Type B pancreatic cell (in vitro differentiated cells): ENCODE measurements at regions not wholly inside any gene's neighbourhood (a gene's known extent, or its start where the extent isn't known, plus 50 kb on each side); places are given as distances from the start of the nearest gene placed in this dataset.

ENCODE experiments used
- DNase-seq: peaks from one replicate; pipeline ENCODE4 v3.0.0; 2021; ENCODE audit warnings: mixed read lengths; ENCODE audit not compliant: unreplicated experiment; ENCODE audit errors: extremely low spot score
- H3K27ac Mint-ChIP-seq: 2 replicates; pipeline ENCODE4 v1.8.0; 2021; ENCODE audit warnings: mild to moderate bottlenecking, mixed read lengths
- H3K27me3 Mint-ChIP-seq: 2 replicates; pipeline ENCODE4 v1.8.0; 2021; ENCODE audit warnings: mixed read lengths
- H3K36me3 Mint-ChIP-seq: 2 replicates; pipeline ENCODE4 v1.8.0; 2021; ENCODE audit warnings: mixed read lengths
- H3K4me1 Mint-ChIP-seq: one replicate; pipeline ENCODE4 v1.8.0; 2021; ENCODE audit warnings: mixed read lengths; ENCODE audit not compliant: unreplicated experiment
- H3K4me3 Mint-ChIP-seq: 2 replicates; pipeline ENCODE4 v1.8.0; 2021; ENCODE audit warnings: mild to moderate bottlenecking, mixed read lengths
- H3K9me3 Mint-ChIP-seq: 2 replicates; pipeline ENCODE4 v1.8.0; 2021; ENCODE audit warnings: mixed read lengths
- CTCF ChIP-seq: fragments of 200-600 bp; sonication (generic); conservative IDR thresholded peaks from 2 replicates; pipeline ENCODE4 v1.5.0; 2021; ENCODE audit warnings: antibody characterized with exemption, mild to moderate bottlenecking

GRCh38 chr13:72303941-72304746 is 423.3 kb downstream of the MZT1 start:
- Mint-ChIP-seq H3K4me3 (no peak overlapping the region), H3K9me3 (no peaks in the 10 kb centered on the region), H3K27me3 (no peaks in the 10 kb centered on the region), H3K4me1 (no peaks in the 10 kb centered on the region), H3K27ac (no peak overlapping the region), H3K36me3 (no peaks in the 10 kb centered on the region)
- DNase-seq: no peak
- TF ChIP-seq CTCF: no peak

GRCh38 chr13:72296246-72296645 is 429.2 kb upstream of the DACH1 start:
- no peak for DNase-seq
- Mint-ChIP-seq H3K9me3 (no peaks in the 10 kb centered on the region), H3K4me3 (no peak overlapping the region), H3K36me3 (no peaks in the 10 kb centered on the region), H3K27ac (no peak overlapping the region), H3K4me1 (no peaks in the 10 kb centered on the region), H3K27me3 (no peaks in the 10 kb centered on the region)
- no peak for TF ChIP-seq CTCF

- Mint-ChIP-seq H3K27me3 (no peaks in the 10 kb centered on the region), H3K27ac (no peak overlapping the region)
These were observed 428.1 kb upstream of the DACH1 start for GRCh38 chr13:72295153-72295552.

GRCh38 chr13:72293206-72293605 is 426.2 kb upstream of the DACH1 start:
- no peak overlapping the region for H3K4me3 Mint-ChIP-seq
- H3K27me3 Mint-ChIP-seq: no peaks in the 10 kb centered on the region
- H3K36me3 Mint-ChIP-seq: no peaks in the 10 kb centered on the region
- no peak overlapping the region for H3K27ac Mint-ChIP-seq
- no peaks in the 10 kb centered on the region for H3K9me3 Mint-ChIP-seq
- no peak for DNase-seq
- no peaks in the 10 kb centered on the region for H3K4me1 Mint-ChIP-seq
- no peak for TF ChIP-seq CTCF

More at GRCh38 chr13:72295153-72295552, 428.1 kb upstream of the DACH1 start:
- TF ChIP-seq CTCF: no peak
- H3K4me3 Mint-ChIP-seq: no peak overlapping the region
- H3K36me3 Mint-ChIP-seq: no peaks in the 10 kb centered on the region
- no peak for DNase-seq
- H3K4me1 Mint-ChIP-seq: no peaks in the 10 kb centered on the region
- H3K9me3 Mint-ChIP-seq: no peaks in the 10 kb centered on the region

- TF ChIP-seq CTCF: no peak
- Mint-ChIP-seq H3K9me3 (peaks cover 3% of the 10 kb centered on the region), H3K36me3 (no peaks in the 10 kb centered on the region), H3K4me3 (no peak overlapping the region), H3K27me3 (no peaks in the 10 kb centered on the region), H3K4me1 (no peaks in the 10 kb centered on the region), H3K27ac (no peak overlapping the region)
- no peak for DNase-seq
These were observed 424.1 kb upstream of the DACH1 start for GRCh38 chr13:72290962-72291681.
